HG03521 (cell line): ENCODE measurements at regions not wholly inside any gene's neighbourhood (a gene's known extent, or its start where the extent isn't known, plus 50 kb on each side); places are given as distances from the start of the nearest gene placed in this dataset.
"Not testable (repeated sequence)": the region's sequence is repeated elsewhere in the genome, so short reads cannot be mapped to it uniquely, and the experiment has no call there.

Experiments
- ATAC-seq: cut with Tn5 transposase; IDR thresholded peaks from one replicate; pipeline ENCODE4 v1.9.1; 2021; ENCODE audit warnings: mild to moderate bottlenecking, moderate library complexity; ENCODE audit not compliant: unreplicated experiment

DNA sequence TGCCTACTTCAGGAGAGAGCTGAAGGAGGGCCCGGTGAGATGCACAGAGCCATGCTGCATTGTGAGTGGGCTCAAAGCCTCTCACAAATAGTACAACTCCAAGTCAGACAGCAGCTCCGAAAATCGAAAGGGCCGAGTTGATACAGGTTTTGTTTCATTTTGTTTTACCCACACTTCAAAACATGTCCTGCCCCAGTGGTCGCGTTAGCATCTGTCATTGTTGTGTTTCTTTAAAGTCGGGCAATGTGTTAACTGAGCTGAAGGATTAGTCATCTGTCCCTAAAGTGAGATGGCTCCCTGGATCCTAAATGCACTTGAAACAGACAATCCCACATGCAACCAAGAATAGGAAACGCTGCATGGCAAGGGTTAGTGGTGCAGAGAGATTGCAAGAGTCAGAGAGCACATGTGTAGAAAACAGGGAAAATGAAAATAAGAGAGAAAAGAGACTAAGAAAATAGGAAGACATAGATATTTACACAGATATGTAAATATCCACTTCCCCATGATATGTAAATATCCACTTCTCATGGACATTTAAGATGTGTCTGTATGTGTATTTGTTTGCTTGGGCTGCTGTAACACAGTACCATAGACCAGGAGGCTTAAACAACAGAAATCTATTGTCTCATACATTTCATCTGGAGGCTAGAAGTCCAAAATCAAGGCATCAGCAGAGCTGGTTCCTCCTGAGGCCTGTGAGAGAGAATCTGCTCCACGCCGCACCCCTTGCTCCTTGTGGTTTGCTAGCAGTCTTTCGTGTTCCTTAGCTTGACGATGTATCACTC lies 131.4 kb upstream of the RAB4A start:
- no peak for ATAC-seq

GRCh38 chr1:229140119-229140396 lies 130.9 kb upstream of the RAB4A start:
- no peak for ATAC-seq

GRCh38 chr1:229141271-229141670 lies 129.6 kb upstream of the RAB4A start:
- no peak for ATAC-seq

DNA sequence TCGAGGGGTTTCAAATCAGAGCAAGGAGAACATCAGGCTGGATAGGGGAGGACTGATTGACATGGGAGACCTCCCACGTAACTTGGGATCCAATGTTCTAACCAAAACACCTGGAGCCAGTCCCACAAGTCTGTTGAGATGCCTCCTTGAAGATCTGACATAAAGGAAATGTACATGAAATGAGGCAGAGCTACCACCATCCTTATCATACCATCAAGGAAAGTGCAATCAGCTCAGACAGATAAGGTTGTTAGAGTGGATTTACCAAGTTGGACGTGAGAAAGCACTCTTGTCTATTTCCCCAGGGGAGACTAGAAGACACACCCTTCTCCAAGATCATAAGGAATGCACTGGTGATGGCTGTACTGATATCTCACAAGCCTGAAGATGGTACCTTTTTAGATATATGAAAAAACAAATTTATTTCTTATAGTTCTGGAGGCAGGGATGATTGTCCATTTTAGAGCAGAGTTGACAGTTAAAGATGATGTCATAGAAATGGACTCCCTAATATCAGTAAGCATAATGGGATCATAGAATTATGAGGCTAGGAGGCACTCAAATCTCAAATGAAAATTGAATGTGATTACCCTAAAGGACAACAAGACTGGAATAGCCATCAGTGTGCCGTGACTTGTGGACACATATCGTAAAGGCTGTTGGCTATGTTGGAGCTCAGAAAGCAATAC lies 129.1 kb upstream of the RAB4A start:
- no peak for ATAC-seq

DNA sequence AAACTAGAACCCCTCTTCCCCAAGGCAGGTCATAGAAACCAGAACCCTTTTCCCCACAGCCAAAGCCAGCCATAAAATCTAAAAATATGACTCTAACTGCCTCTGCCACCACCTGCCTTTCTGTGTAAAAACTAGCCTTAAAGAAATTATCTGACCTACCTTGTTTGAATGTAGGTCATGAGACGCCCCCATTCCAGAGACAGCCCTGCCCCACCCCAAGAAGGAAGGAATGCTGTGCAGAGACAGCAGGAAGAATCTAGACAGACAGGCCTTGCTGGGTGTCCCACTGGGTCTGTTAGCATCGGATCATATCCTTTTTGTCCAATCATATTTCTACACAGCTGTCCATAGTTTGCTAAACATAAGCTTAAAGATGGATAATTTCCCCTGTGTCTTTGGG lies 128.4 kb upstream of the RAB4A start:
- no peak for ATAC-seq

GRCh38 chr1:229146647-229147046 lies 124.3 kb upstream of the RAB4A start:
- no peak for ATAC-seq

- no peak for ATAC-seq
These were observed 123.8 kb upstream of the RAB4A start for GRCh38 chr1:229147072-229147471.

DNA sequence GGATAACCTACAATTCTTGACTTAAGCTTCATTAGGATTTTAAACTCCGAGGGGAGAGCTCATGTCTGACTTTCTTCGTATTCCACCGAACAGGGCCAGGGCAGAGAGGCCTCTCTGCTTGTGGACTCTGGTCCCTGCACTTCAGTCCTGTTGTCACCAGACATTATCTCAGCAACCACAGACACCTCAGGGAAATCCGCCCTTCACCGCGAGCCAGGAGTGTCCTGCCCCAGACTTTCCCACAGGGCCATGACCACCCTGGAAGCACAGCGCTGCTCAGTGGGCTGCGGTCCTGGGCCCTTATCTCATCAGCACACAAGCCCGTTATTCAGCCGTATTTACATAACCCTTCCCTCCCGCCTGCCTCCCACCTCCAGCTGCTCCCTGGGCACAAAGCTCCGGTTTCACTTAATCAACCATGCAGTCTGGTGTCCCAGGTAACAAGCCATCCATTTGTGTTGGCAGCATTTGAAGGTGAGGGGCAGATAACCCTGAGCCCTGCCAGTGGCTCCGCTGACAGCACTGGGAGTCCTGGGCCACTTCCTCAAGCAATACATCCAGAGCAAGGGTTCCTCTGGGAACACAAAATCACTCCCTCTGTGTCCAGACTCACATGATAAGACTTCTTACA lies 122.8 kb upstream of the RAB4A start:
- ATAC-seq, result no peak

- ATAC-seq, result no peak
These were observed 122.2 kb upstream of the RAB4A start for GRCh38 chr1:229148743-229149142.

DNA sequence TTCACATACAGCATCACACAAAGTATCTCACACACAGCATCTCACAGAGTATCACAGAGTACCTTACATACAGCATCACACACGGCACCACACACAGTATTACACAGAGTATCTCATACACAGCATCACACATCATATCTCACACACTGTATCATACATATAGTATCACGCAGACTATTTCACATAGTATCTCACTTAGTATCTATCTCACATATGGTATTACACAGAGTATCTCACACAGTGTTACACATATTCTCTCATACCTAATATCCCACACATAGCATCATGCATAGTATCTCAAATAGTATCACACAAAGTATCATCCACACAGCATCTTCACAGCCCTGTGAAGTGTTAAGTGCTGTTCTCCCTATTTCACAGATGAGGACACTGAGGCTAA lies 121.5 kb upstream of the RAB4A start:
- ATAC-seq, result no peak

- no peak for ATAC-seq
These were observed 120.4 kb upstream of the RAB4A start for GRCh38 chr1:229150518-229150917.

DNA sequence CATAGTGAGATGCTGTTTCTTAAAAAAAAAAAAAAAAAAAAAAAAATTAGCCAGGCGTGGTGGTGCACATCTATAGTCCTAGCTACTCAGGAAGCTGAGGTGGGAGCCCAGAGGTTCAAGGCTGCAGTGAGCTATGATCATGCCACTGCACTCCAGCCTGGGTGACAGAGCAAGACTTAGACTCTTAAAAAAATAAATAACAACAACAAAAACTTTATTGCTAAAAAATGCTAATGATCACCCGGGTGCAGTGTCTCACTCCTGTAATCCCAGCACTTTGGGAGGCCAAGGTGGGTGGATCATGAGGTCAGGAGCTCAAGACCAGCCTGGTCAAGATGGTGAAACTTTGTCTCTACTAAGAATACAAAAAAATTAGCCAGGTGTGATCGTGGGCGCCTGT lies 119.5 kb upstream of the RAB4A start:
- ATAC-seq, result not testable (repeated sequence)

GRCh38 chr1:229152311-229152710 lies 118.6 kb upstream of the RAB4A start:
- no peak for ATAC-seq

GRCh38 chr1:229153955-229154548 lies 116.9 kb upstream of the RAB4A start:
- ATAC-seq, result no peak

GRCh38 chr1:229154811-229155210 lies 116.1 kb upstream of the RAB4A start:
- ATAC-seq, result no peak

DNA sequence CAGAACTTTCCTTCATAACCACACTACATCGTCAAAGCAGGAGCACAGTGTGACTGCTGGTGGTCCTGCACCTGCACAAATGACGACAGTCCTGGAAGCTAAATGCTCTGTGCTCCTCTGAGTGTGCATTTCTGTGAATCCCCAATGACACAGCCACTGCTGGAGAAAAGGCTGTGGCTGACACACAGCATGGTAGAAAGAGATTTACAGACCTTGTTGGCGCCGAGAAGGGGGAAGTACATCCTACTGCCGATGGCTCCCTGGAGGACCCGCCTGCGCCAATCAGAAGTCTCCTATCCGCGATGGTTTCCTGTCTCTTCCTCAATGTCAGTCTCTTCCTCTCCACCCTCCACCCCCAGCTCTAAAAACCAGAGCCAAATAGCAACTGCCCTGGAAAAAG lies 115.4 kb upstream of the RAB4A start:
- ATAC-seq, result no peak

GRCh38 chr1:229156872-229157271 lies 114.0 kb upstream of the RAB4A start:
- no peak for ATAC-seq

GRCh38 chr1:229157480-229157879 lies 113.4 kb upstream of the RAB4A start:
- no peak for ATAC-seq

GRCh38 chr1:229158341-229158921 lies 112.5 kb upstream of the RAB4A start:
- no peak for ATAC-seq

DNA sequence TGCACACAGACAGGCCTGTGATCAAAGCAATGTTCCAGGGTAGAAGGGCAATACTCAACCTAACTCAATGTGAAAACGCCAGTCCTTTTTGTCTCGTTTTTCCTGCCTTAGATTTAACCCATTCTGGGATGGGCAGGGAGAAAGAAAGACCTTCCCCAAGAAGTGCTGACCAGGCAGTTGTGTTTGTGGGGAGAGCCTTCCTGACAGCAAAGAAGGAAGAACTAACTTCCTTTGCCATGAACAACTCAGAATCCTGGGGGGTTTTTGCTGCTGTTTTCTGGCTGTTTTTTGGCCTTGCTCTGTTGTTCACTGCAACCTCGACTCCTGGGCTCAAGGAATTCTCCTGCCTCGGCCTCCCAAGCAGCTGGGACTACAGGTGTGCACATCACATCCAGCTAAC lies 112.0 kb upstream of the RAB4A start:
- ATAC-seq, result no peak

- no peak for ATAC-seq
These were observed 111.0 kb upstream of the RAB4A start for GRCh38 chr1:229159668-229160544.
